GM12864 (cell line): ENCODE measurements at regions not wholly inside any gene's neighbourhood (a gene's known extent, or its start where the extent isn't known, plus 50 kb on each side); places are given as distances from the start of the nearest gene placed in this dataset.

Experiments
- DNase-seq: peaks from one replicate; pipeline ENCODE4 v3.0.0-alpha.2; 2011; ENCODE audit warnings: low read depth
- H3K4me3 ChIP-seq: 2 replicates; pipeline ENCODE4 v1.5.1; 2011; ENCODE audit warnings: mild to moderate bottlenecking, low read depth, low read length, control low read depth
- TF ChIP-seq, protein P1 (sequence below): IDR thresholded peaks from 2 replicates; pipeline ENCODE4 v1.5.1; 2011; ENCODE audit warnings: low read depth, mild to moderate bottlenecking, moderate library complexity, low read length, control low read depth, inconsistent platforms; ENCODE audit errors: missing control alignments

DNA sequence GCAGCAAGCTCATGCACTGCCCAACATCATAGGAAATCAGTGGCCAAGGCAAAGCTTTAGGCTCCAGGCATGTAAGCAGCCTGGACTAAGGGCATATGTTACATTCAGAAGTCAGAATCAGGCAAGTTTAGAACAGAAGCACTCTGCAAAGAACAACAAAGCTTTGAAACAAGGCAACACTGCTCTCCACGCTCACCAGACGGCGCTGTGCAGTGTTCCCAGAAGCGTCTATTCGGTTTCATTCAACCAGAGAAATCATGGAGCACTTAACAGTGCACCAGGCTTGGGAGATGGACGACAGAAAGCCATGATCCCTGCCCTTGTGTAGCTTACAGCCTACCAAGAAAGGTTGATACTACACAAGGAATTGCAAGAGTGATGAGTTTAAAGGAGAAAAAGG, 555.8 kb downstream of the BUD13 start:
- no peak overlapping the region for H3K4me3 ChIP-seq
- TF ChIP-seq, protein P1, sequence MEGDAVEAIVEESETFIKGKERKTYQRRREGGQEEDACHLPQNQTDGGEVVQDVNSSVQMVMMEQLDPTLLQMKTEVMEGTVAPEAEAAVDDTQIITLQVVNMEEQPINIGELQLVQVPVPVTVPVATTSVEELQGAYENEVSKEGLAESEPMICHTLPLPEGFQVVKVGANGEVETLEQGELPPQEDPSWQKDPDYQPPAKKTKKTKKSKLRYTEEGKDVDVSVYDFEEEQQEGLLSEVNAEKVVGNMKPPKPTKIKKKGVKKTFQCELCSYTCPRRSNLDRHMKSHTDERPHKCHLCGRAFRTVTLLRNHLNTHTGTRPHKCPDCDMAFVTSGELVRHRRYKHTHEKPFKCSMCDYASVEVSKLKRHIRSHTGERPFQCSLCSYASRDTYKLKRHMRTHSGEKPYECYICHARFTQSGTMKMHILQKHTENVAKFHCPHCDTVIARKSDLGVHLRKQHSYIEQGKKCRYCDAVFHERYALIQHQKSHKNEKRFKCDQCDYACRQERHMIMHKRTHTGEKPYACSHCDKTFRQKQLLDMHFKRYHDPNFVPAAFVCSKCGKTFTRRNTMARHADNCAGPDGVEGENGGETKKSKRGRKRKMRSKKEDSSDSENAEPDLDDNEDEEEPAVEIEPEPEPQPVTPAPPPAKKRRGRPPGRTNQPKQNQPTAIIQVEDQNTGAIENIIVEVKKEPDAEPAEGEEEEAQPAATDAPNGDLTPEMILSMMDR: peak; percentile 72
- DNase-seq: no peak

DNA sequence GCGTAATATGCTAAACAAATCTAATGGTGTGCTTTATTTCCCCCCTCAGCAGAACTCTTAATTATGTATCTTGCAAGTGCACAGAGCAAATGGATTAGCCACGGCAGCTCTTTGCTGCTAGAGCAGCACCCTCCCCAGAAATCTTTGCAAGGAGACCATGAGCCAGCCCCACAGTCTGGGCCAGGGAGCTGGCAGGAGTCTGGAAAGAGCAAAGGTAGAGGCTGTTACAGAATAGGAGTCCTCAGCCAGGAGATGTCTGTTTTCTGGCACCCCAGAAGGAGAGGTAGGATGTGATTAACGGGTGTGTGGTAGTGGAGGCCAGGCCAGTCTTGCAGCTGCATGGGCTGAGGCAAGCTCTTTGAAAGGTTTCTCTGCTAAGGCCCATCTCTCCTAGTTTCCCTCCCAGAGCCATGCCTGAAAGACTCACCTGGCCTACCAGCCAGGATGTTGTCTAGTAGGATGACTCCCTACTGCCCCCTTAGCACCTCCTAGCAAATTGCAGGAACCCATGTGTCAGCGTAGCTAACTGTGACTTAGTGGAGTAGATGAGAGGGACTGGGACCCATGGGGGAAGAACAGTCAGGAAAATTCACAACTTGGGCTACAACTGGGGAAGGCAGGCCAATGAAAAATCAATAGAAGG, 557.2 kb downstream of the BUD13 start:
- TF ChIP-seq, protein P1: peak; percentile 50
- no peak for DNase-seq
- no peak overlapping the region for H3K4me3 ChIP-seq

DNA sequence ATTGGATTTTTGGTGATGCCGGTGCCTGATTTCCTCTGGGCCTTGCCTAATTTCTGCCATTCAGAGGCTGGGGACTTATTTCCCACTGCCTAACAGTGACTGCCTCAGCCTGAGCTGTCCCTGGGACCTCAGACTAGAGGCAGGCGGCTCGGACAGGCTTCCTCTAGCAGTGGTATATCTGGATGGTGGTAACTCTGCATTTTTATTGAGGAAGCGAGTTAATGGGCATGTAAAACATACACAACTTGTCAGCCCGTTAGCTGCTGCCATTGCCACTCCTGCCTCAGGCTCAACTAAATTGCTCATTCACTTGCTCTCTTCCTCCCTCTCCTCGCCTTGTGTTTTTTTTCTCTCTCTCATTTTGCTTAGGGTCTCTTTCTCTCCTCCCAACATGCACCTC, 561.6 kb downstream of the BUD13 start:
- DNase-seq: no peak
- no peak overlapping the region for H3K4me3 ChIP-seq
- TF ChIP-seq, protein P1: no peak

DNA sequence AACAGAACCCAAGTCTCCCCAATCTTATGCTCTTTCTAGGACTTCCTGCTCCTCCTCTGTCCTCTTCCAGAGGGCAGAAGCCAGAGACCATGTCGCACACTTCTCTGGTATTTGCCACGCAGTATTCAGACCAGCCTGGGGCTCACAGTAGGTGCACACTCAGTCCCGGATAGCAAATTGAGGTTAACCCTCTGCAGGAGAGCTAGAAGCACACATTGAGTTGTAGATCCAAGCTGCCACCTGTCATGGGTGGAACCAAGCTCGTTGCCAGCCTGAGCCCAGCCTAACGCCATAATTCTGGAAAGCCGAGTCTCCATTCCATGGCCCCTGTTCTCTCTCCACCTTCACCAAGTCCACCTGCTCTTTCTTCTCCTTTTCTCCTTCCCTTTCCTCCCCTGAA, 562.1 kb downstream of the BUD13 start:
- H3K4me3 ChIP-seq: no peak overlapping the region
- DNase-seq: no peak
- TF ChIP-seq, protein P1: no peak

DNA sequence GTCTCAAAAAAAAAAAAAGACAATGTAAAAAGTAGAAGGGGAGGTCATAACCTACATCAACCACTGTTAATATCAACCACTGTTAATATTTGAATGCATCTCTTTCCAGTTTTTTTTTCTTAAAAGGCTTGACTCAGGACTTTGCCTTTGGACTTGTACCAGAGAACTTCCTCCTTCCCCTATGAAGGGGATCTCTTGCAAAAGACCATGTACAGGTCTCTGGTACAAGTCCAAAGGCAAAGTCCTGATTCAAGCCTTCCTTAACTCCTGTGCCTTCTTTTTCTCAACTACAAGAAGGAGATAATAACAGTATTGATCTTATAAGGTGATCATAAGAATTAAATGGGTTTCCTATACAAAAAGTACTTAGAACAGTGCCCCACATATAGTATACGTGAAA, 563.5 kb downstream of the BUD13 start:
- TF ChIP-seq, protein P1: no peak

DNA sequence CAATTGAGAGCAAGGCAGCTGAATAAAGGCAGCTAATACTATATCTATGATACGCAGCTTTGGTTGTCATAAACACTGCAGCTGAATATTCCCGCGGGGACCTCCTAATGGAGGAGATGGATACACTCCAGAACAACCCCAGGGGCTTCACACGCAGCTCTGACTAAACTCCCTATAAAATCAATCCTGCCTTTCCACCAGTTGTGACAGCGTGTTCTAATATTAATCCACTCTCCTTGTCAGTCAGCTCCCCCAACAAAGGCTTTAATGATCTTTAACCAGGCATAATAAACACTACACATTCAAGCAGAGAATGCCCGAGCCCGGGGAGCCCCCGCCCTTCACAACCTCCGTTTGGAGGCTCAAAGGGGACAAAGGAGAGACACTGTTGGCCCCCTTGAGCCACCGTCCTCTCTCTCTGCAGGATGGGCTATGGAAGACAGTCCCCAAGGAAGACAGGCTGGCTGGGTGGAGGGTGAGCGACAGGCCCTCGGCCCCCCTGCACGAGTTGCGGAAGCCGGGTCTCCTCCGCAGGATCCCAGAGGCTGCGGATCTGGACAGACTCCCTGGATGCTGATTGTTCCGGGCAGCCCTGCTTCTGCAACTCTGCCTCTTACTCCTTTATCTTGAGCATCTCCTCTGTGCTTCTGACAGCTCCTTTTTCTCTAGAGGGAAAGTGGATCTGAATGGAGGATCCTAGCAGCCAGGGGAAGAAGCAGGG, 565.2 kb downstream of the BUD13 start:
- TF ChIP-seq, protein P1: no peak
- no peak overlapping the region for H3K4me3 ChIP-seq
- DNase-seq: no peak

More for the DNA sequence above, 563.5 kb downstream of the BUD13 start:
- DNase-seq: no peak
- no peak overlapping the region for H3K4me3 ChIP-seq
